Gastrocnemius medialis (tissue), 4 donors: ENCODE measurements at regions not wholly inside any gene's neighbourhood (a gene's known extent, or its start where the extent isn't known, plus 50 kb on each side); places are given as distances from the start of the nearest gene placed in this dataset.

Experiments
- ATAC-seq, 2 donors: fragments of 150-250 bp; one replicate each; pipeline ENCODE4 v1.9.1; 2016
- DNase-seq, 2 donors: peaks; one replicate each; pipeline ENCODE4 v3.0.0-alpha.2; 2019
- H3K27ac ChIP-seq, 4 donors: fragments of 200-600 bp; sonication (generic); 1 replicate in 1 of 4; 2 replicates in 3 of 4; pipeline ENCODE4 v1.5.1; 2016 to 2018; ENCODE audit warnings: mild to moderate bottlenecking in 2 of 4, moderate library complexity in 1 of 4
- H3K27me3 ChIP-seq, 3 donors: fragments of 200-600 bp; sonication (generic) in 2 of 3; 1 replicate in 1 of 3; 2 replicates in 2 of 3; pipeline versions ENCODE4 v1.5.1 to v1.6.0; 2016 to 2019; ENCODE audit warnings: mild to moderate bottlenecking in 1 of 3, moderate library complexity in 1 of 3
- H3K36me3 ChIP-seq, 2 donors: fragments of 200-600 bp; sonication (generic) in 1 of 2; one replicate each; pipeline ENCODE4 v1.5.1; 2017 to 2018
- H3K4me1 ChIP-seq, 2 donors: fragments of 200-600 bp; sonication (generic) in 1 of 2; one replicate each; pipeline ENCODE4 v1.5.1; 2016 to 2017; ENCODE audit warnings: mild to moderate bottlenecking in 2 of 2
- H3K4me3 ChIP-seq, 4 donors: fragments of 200-600 bp; sonication (generic) in 3 of 4; 1 replicate in 1 of 4; 2 replicates in 3 of 4; pipeline ENCODE4 v1.5.1; 2016 to 2019; ENCODE audit warnings: mild to moderate bottlenecking in 2 of 4
- H3K9me3 ChIP-seq, 3 donors: fragments of 200-600 bp; sonication (generic) in 2 of 3; 1 replicate in 1 of 3; 2 replicates in 2 of 3; pipeline ENCODE4 v1.5.1; 2016 to 2019
- CTCF ChIP-seq, 5 experiments: fragments of 450-650 bp in 3 of 5; fragments of 200-600 bp in 2 of 5; sonication (generic) in 2 of 5; IDR thresholded peaks in 4 of 5; conservative IDR thresholded peaks in 1 of 5; 1 replicate in 4 of 5; 2 replicates in 1 of 5; pipeline ENCODE4 v1.5.1; 2016 to 2019; ENCODE audit warnings: antibody characterized with exemption in 5 of 5, mild to moderate bottlenecking in 3 of 5, moderate library complexity in 3 of 5
- POLR2A ChIP-seq, 2 donors: fragments of 450-650 bp; IDR thresholded peaks; one replicate each; pipeline ENCODE4 v1.6.1; 2017; ENCODE audit warnings: antibody characterized with exemption in 2 of 2, mild to moderate bottlenecking in 2 of 2, moderate library complexity in 2 of 2
- in situ Hi-C, 4 donors: fragments of 200-750 bp; cut with MboI; loops; one replicate each; pipeline versions ENCODE4 v1.15.0 to v1.8.0; 2017; ENCODE audit warnings: low sequenced_read_pairs in 4 of 4
- intact Hi-C: fragments of 100-400 bp; cut with DNase I; formaldehyde crosslinking; loops from one replicate; pipeline ENCODE4 v1.15.1; 2023; ENCODE audit warnings: low total_unique reads

- H3K4me1 ChIP-seq: peaks cover 15 to 20% of the 10 kb centered on the region in 2 donors
- H3K36me3 ChIP-seq: no peaks in the 10 kb centered on the region
- no peak overlapping the region for H3K4me3 ChIP-seq
- H3K27me3 ChIP-seq: no peaks in the 10 kb centered on the region
- ATAC-seq: no peak
- H3K27ac ChIP-seq: no peak overlapping the region
- intact Hi-C loops (loop anchor here (10.0 kb wide), 1 partner anchor 557 kb away; no protein-coding TSS in a partner anchor), in situ Hi-C loops (loop anchor here in 1 of 4 donors (10.0 kb wide), 1 partner anchor 557 kb away; no protein-coding TSS in a partner anchor)
- no peak for DNase-seq
- TF ChIP-seq CTCF (IDR thresholded peaks at IDR 0.05 in 4 of 5, conservative IDR thresholded peaks at IDR 0.05 in 1 of 5) (no peak), POLR2A (IDR thresholded peaks at IDR 0.05) (no peak)
- H3K9me3 ChIP-seq: no peaks in the 10 kb centered on the region
These were observed 389.8 kb upstream of the RARB start for GRCh38 chr3:25038271-25038670.

GRCh38 chr3:25038922-25039321, 389.1 kb upstream of the RARB start:
- no peak overlapping the region for H3K4me3 ChIP-seq
- no peaks in the 10 kb centered on the region for H3K9me3 ChIP-seq
- ATAC-seq: no peak
- no peaks in the 10 kb centered on the region for H3K36me3 ChIP-seq
- H3K4me1 ChIP-seq: peaks cover 15 to 21% of the 10 kb centered on the region in 2 donors
- in situ Hi-C loops (loop anchor here in 1 of 4 donors (10.0 kb wide), 1 partner anchor 556 kb away; no protein-coding TSS in a partner anchor), intact Hi-C loops (loop anchor here (10.0 kb wide), 1 partner anchor 556 kb away; no protein-coding TSS in a partner anchor)
- no peak for TF ChIP-seq CTCF (IDR thresholded peaks at IDR 0.05 in 4 of 5, conservative IDR thresholded peaks at IDR 0.05 in 1 of 5)
- no peak for DNase-seq
- no peaks in the 10 kb centered on the region for H3K27me3 ChIP-seq
- H3K27ac ChIP-seq: no peak overlapping the region

GRCh38 chr3:25040748-25041147, 387.3 kb upstream of the RARB start:
- no peak for DNase-seq
- in situ Hi-C loops: no loop called here
- H3K27me3 ChIP-seq: no peaks in the 10 kb centered on the region
- H3K27ac ChIP-seq: no peak overlapping the region
- H3K4me1 ChIP-seq: peaks cover 20 to 32% of the 10 kb centered on the region in 2 donors
- no peaks in the 10 kb centered on the region for H3K36me3 ChIP-seq
- intact Hi-C loops: no loop called here
- ATAC-seq: no peak
- no peak overlapping the region for H3K4me3 ChIP-seq
- no peak for TF ChIP-seq CTCF (IDR thresholded peaks at IDR 0.05 in 4 of 5, conservative IDR thresholded peaks at IDR 0.05 in 1 of 5)
- TF ChIP-seq POLR2A (IDR thresholded peaks at IDR 0.05): no peak
- no peaks in the 10 kb centered on the region for H3K9me3 ChIP-seq

- no peak for ATAC-seq
- peaks cover 20 to 35% of the 10 kb centered on the region in 2 donors for H3K4me1 ChIP-seq
These were observed 386.0 kb upstream of the RARB start for GRCh38 chr3:25041871-25042584.

More at GRCh38 chr3:25041871-25042584, 386.0 kb upstream of the RARB start:
- Histone ChIP-seq H3K4me3 (no peak overlapping the region), H3K27me3 (no peaks in the 10 kb centered on the region), H3K9me3 (no peaks in the 10 kb centered on the region), H3K27ac (no peak overlapping the region), H3K36me3 (no peaks in the 10 kb centered on the region)
- TF ChIP-seq CTCF (IDR thresholded peaks at IDR 0.05 in 4 of 5, conservative IDR thresholded peaks at IDR 0.05 in 1 of 5): no peak
- DNase-seq: no peak
- in situ Hi-C loops (no loop called here), intact Hi-C loops (no loop called here)
